NCI-H146 (cell line): ENCODE measurements at regions not wholly inside any gene's neighbourhood (a gene's known extent, or its start where the extent isn't known, plus 50 kb on each side); places are given as distances from the start of the nearest gene placed in this dataset.

Source experiments
- DNase-seq: peaks from one replicate; lab custom pipeline; 2025; lab: John Stamatoyannopoulos, UW

GRCh38 chr9:14560194-14560593 is 133.0 kb downstream of the ZDHHC21 start:
- no peak for DNase-seq

GRCh38 chr9:14554886-14555285 is 138.3 kb downstream of the ZDHHC21 start:
- no peak for DNase-seq

GRCh38 chr9:14547245-14548060 is 145.8 kb downstream of the ZDHHC21 start:
- no peak for DNase-seq

- DNase-seq, result no peak
These were observed 146.5 kb downstream of the ZDHHC21 start for GRCh38 chr9:14546693-14547092.

GRCh38 chr9:14542071-14542470 is 151.2 kb downstream of the ZDHHC21 start:
- peak; percentile 99 for DNase-seq

- DNase-seq, result no peak
These were observed 154.7 kb downstream of the ZDHHC21 start for GRCh38 chr9:14538526-14538925.

GRCh38 chr9:14535161-14535955 is 157.9 kb downstream of the ZDHHC21 start:
- no peak for DNase-seq

- peak; percentile 85 for DNase-seq
These were observed 159.2 kb downstream of the ZDHHC21 start for GRCh38 chr9:14533867-14534640.

GRCh38 chr9:14532456-14533115 is 160.6 kb downstream of the ZDHHC21 start:
- peak; percentile 93 for DNase-seq

GRCh38 chr9:14531341-14532269 is 161.6 kb downstream of the ZDHHC21 start:
- peak; percentile 84 for DNase-seq

- DNase-seq, result peak; percentile 45
These were observed 162.4 kb downstream of the ZDHHC21 start for GRCh38 chr9:14530841-14531240.

GRCh38 chr9:14530366-14530765 is 162.9 kb downstream of the ZDHHC21 start:
- peak; percentile 78 for DNase-seq

- no peak for DNase-seq
These were observed 163.6 kb downstream of the ZDHHC21 start for GRCh38 chr9:14529629-14530028.

- peak; percentile 73 for DNase-seq
These were observed 164.2 kb downstream of the ZDHHC21 start for GRCh38 chr9:14529054-14529453.

- peak; percentile 39 for DNase-seq
These were observed 166.7 kb downstream of the ZDHHC21 start for GRCh38 chr9:14526504-14526903.

GRCh38 chr9:14525856-14526255 is 167.4 kb downstream of the ZDHHC21 start:
- peak; percentile 61 for DNase-seq

GRCh38 chr9:14524873-14525515 is 168.2 kb downstream of the ZDHHC21 start:
- DNase-seq, result peak; percentile 47

- no peak for DNase-seq
These were observed 169.7 kb downstream of the ZDHHC21 start for GRCh38 chr9:14523545-14523944.

GRCh38 chr9:14522627-14523379 is 170.4 kb downstream of the ZDHHC21 start:
- no peak for DNase-seq
